NK-92 treated with Interleukin-12 subunit alpha and Interleukin-12 subunit beta, amount 100 ng/mL, for 24 hours (cell line): ENCODE measurements at regions not wholly inside any gene's neighbourhood (a gene's known extent, or its start where the extent isn't known, plus 50 kb on each side); places are given as distances from the start of the nearest gene placed in this dataset.

ENCODE experiments used
- DNase-seq: peaks from one replicate; lab custom pipeline; 2025; lab: John Stamatoyannopoulos, UW

DNA sequence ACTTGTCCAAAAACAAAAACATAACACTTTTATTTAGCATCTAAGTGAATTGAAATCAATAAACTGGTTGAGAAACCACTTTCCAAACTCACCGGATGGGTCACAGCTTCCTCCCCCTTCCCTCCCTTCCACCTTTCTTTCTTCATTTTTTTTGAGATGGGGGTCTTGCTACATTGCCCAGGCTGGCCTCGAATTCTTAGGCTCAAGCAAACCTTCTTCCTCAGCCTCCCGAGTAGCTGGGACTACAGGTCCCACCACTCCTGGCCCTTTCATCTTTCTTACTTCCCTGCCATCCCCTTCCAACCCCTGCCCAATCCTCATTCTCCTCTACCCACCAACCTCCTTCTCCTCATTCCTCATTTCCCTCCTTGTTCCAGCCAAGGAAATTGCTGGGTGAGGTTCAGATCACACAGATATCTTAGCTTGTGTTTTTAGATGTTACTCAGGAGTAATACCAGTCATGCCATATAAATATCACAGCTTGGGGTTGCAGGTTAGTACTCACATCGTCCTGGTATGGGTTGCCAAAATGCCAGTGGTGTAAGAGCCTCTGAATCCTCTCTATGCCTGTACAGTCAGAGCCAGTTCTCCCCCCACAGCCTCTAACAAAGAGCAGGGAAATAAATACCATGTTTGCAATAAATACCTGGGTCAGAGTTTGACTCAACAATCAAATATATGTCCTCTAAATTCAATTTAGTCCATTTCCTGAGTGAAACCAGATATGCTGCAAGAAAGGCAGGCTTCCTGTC, 132.7 kb upstream of the NDUFV2 start:
- DNase-seq, result no peak

DNA sequence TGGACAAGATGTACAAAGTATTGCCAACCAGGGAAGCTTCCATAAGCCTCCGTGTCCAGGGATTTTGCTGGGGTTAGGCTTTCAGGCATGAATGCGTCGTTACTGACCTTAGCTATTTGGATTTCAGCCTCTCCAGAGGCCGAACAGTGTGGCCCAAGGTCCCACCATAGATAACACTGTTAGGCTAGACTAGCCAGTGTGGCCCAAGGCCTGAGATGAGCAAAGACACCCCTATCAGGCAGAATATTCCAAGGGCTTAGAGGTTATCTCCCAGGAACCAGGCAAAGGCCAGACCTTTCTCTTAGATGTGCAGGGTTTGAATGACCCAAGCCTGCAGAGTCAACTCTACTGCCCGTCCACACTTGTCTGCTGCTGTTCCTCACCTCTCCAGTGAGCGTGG, 131.7 kb upstream of the NDUFV2 start:
- DNase-seq, result no peak

DNA sequence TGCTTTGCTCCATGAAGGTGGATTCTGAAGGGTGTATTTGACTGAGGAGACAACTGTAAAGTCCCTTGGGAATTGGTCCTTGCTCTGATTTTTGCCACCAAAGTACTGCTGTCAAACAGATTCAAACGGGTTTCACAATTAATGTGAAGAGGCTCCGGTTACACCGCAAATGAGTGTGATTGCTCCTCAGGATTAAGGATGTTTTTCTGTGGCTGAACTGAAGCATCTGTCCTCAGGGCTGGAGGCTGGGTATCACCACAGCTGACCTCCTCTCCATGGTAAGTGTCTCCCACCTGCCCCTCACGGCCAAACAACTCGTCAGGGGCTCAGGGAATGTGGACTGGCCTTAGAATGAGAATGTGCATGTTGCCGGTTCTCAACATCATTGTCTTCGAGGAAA, 130.4 kb upstream of the NDUFV2 start:
- DNase-seq, result no peak

DNA sequence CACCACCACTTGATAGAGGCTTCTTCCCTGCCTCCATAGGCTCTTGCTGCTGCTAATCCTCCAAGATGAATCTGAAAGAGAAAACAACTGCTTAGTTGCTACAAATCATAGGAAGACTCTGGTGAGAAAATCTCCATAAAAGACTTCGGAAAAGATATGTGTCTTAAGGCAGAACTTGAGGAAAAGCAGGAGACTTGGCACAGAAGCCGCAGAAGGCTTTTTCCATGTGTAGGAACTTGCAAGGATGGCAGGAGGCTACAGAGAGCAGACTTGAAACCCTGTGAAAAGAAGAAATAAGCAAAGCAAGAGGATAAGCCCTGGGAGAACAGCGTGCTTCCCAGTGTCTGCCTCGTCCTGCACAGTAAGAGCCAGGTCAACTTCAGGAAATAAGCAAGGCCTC, 128.2 kb upstream of the NDUFV2 start:
- no peak for DNase-seq

DNA sequence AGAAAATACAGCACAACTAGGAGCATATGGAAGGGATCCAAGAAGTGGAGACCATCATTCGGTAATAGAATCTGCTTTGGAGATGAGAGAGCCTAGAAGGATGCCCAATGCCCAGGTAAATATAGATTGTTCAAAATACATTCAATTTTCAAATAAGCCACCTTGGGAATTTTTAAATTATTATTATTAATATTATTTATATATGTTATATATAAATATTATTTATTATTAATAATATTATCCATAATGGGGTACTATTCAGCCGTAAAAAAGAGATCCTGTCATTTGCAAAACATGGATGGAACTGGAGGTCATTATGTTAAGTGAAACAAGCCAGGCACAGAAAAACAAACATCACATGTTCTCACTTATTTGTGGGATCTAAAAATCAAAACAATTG, 127.8 kb upstream of the NDUFV2 start:
- DNase-seq, result no peak

DNA sequence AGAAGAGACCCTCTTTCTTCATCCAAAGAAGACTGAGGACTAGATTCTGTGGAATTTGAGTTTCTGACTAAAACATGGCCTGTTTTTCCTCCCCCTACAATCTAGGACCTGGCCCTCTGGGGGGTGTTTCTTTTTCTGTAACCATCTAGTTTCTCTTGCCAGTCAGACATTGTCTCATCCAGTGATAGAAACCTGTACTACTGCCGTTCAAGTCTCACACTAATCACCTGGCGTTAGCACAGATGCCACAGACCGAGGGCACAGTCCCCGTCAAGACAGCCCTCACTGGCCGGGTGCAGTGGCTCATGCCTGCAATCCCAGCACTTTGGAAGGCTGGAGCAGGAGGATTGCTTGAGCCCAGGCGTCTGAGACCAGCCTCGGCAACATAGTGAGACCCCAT, 126.9 kb upstream of the NDUFV2 start:
- DNase-seq, result no peak

DNA sequence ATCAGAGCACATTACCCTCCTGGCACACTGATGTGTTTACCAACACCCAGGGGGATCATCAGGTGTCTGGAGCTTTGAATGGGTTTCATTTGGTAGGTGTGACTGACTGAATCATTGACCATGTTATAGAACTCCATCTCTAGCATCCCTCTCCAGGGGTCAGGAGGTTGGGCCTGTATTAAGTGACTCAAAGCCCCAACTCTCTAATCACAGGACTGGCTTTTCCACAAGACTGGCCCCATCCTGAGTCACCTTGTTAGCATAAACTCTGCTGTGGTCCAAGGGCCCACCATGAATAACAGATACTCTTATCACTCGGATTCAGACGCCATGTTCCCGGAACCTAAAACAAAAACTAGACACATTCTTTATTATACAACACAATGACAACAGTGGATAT, 125.9 kb upstream of the NDUFV2 start:
- DNase-seq, result no peak

DNA sequence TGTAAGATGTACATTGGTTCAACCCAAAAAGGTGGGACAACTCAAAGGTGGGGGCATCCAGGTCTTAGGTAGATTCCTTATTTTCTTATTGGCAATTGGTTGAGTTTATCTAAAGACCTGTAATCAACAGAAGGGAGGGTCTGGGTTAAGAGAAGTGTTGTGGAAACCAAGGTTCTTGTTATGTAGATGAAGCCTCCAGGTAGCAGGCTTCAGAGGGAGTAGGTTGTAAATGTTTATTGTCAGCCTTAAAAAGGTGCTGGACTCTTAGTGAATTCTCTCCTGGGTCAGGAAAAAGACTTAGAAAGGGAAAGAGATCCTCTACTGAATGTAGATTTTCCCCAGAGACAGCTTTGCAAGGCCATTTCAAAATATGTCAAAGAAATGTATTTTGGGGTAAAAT, 125.3 kb upstream of the NDUFV2 start:
- DNase-seq, result no peak

DNA sequence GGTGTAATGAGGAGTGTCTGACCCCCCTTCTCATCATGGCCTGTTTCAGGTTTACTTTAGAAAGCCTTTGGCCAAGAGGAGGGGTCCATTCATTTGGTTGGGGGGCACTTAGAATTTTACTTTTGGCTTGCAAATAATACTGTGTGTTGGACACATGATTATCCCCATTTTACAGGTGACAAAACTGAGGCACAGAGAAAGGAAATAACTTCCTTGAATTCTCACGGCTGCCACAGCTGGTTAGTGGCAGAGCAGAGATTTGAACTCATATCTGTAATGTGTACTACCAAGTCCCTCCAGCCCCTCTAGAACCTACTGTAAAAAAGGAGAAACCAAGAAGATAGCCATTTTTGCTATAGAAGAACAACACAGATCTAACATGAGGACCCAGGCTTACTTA, 124.8 kb upstream of the NDUFV2 start:
- no peak for DNase-seq

DNA sequence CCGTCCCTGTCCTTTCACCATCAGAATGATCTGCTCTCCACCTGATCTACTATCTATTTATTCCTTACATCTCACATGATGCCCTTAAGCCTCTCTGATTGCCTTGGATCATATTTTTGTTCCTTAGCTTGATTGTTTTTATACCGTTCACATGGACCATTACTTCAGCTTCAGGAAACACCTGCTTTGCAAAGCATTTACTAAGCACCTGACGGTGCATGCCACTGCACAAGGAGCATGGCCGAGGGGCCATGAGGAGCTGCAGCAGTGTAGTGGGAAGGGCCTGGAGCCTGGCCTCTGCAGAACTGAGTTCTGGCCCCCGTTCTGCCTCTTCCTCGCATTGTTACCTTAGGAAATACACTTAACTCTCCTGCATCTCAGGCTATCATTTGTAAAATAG, 124.1 kb upstream of the NDUFV2 start:
- no peak for DNase-seq

DNA sequence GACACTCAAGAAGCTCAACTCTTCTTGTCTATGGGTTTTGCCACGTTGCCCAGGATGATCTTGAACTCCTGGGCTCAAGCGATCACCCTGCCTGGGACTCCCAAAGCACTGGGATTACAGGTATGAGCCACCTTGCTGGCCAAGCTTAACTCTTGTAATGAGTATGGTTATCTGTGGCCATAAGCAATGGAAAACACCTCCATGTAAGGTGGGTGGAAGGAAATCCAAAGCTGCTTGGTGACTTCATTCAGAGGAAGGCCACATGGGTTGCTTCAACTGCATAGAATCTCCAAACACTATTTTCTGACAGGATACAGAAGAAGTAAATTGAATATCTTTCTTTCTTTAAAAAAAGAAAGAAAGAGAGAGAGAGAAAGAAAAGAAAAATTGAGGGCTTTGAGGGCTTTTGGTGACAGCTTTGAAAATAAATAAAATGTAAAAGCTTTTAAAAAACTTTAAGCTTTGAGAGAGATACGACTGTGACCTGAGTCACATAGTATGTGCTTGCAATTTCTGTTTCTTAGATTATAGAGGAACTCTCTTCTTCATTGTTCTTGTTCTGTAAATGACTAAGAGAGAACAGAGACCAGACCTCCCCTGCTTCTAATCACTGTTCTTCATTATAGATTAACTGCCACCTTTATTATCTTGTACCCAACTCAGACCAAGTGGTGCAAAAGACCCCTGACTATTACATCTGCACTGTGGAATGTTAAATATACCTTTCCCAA, 123.1 kb upstream of the NDUFV2 start:
- no peak for DNase-seq

DNA sequence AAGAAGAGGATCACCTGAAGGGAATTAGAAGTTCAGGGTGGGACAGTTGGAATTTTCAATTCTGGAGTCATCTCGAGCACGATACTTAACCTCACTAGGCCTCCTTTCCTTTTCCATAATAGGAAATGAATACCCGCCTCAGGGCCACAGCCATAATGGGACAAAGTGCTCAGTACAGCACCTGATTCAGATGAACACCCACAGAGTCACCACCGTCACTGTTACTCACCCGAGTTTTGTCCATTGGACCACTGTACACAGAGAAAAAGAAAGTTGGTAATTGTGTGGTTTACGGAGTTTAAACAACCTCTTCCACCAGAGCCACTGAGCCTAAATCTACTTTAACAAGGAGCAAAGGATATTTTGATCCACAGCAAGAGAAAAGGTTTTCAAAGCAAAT, 122.0 kb upstream of the NDUFV2 start:
- no peak for DNase-seq

DNA sequence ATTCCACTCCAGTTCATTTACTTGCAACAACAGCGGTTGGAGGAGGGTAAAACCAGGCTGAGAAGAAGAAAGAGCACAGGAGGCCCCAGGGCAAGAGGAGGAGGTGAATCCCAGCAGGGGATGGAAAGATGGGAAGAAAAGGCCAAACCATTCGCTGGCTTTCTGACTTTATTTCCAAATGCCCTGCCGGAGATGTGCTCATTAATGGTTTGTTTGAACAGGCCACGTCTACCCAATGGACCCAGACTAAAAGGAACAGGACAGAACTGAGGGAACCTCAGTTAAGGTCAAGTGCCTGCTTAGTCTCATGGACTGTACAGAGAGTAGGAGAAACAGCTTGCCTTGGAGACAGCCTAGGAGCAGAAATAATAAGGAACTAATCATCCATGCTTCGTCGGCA, 121.6 kb upstream of the NDUFV2 start:
- no peak for DNase-seq

DNA sequence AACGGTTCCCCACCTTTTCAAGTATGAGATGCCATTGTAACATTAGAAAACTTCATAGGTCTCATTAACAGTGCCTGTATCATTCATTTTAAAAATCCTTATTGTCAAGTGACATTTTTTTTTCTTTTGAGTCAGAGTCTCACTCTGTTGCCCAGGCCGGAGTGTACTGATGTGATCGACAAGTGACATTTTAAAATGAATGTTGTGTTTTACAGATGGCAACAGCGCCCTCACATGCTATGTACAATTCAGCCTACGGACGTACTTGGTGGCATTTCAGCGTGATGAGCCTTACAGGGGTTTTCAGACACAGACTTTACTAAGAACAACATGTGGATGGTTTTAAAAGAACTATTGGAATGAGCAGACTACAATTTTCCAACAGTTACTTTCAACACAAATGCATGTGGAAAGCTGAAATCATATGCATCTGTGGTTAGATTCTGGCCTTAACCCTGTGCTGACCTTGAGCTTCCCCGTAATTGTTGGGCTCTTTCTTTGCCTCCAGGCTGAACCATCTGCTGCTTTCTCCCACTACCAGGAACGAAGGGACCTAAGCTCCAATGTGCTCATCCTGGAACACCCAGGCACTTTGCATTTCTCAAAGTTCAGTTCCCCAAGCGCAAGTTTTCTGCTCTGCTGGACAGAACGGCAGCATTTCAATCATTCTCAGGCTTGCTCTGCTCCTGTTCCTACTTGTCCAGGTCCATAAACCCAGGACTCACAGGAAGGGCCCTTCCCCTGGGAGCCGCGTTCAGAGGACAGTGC, 119.9 kb upstream of the NDUFV2 start:
- no peak for DNase-seq

DNA sequence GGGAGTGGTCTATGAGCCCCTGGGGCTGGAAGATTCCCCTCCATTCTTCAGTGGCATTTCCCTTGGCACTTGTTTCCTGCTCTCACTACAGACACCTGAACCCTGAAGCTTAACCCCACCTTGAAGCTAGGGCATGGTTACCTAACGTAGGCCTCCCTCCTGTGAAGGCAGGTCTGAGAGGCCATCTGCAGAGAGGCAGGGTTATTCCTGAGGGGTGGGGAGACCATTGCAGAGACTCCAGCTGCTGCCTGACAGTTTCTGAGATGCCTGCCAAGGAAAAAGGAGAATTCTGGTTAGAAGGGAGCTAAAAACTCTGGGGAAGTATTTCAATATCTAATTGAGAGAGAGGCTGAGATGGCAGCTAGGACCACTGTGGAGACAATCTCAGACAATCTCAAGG, 119.3 kb upstream of the NDUFV2 start:
- no peak for DNase-seq

DNA sequence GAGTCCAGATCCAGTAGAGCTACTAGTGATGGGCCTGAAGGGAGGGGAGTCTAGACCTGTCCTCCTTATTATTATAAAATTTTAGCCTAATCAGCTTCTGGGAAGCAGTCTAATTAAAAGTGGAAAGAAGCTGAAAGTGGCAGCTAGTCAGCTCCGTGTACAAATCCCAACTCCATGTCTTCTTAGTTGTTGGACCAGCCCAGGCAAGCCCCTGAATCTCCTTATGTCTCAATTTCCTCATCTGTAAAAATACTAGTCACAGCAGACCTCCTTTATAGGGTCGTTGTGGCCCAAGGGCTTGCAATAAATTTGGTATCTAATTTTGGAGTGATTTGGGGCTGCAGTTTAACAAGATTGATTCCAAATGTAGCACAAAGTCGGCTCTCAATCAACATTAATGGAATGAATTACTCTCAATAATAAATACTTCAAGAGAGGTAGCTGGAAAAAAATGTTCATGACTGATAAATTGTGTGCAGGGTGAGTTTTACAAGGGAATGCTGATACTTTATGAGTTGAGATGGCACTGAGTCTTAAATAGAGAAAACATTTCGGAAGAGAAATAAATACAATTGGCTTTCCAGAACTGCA, 118.3 kb upstream of the NDUFV2 start:
- no peak for DNase-seq

DNA sequence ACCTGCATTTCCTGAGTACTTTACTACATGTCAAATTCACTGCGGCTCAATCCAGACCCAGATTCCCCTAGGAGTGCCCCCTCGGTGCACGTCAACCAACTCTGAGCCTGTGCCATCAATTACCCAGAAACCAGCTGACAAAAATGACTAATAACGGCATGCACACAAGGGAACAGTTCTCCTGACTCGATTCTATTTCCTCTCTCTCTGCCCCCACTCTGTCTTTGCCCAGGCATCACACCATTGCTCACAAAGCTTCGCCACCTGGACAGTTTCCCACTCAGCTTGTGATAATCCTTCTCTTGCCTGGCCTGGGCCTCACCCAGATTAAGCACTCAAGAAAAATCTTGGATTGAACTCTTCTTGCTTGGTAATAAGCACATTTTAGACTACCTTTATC, 115.3 kb upstream of the NDUFV2 start:
- no peak for DNase-seq

DNA sequence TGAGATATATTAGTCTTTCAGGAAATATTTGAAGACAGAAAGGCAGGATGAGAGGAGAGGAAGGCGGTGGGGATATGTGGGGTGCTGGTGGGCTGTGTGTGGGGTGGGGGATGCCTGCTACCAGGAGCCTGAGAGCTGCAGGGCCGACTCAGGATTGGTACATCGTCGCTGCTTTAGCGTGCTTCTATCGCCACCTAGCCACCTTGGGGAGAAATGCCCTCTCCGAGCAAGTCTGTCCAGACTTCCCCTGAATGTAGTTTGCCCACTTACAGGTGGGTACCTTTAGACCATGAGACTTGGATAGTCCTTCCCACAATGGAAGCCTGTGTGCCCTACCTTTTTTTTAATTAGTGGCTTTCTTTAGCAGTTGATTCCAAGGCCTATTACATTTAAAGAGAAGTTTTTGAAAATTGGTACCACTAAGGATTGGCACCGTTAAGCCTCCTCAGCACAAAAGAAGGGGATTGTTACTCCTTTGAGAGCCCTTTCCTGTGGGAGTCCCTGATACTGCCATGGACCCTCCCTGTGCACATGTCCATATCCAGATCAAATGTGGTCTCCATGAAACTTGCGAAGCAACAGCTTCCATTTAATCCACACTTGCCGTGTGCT, 114.1 kb upstream of the NDUFV2 start:
- peak; percentile 0 for DNase-seq

DNA sequence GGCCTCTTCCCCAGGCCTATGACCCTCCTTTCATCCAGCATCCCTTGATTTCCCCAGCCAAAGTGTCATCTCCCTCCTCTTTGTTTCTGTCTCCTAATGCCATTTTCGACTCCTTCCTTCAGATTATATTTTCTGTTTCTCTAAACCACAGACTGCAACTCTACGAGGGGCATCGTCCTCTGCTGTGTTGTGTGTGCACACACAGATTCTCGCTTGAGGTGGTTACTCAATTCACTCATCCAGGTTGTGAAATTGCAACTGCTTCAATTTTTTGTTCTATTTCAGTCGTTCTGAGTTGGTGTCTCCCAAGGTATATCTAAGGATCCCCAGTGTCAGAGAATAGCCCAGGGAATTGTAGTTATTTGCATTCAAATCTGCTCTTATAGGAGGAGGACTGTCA, 113.5 kb upstream of the NDUFV2 start:
- no peak for DNase-seq

DNA sequence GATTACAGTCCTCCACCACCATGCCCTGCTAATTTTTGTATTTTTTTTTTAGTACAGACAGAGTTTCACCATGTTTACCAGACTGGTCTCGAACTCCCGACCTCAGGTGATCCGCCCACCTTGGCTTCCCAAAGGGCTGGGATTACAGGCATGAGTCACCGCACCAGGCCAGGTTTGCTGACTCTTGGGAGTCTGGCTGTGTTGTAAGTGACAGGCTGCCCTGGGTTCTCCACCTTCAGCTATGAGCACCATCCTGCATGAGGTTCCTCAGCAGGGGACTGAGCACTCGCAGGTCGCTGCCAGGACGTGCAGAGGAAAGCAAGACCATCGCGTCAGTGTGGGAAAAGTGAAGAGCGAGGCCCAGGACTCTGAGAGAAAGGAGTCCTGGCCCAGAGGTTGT, 112.6 kb upstream of the NDUFV2 start:
- DNase-seq, result no peak

DNA sequence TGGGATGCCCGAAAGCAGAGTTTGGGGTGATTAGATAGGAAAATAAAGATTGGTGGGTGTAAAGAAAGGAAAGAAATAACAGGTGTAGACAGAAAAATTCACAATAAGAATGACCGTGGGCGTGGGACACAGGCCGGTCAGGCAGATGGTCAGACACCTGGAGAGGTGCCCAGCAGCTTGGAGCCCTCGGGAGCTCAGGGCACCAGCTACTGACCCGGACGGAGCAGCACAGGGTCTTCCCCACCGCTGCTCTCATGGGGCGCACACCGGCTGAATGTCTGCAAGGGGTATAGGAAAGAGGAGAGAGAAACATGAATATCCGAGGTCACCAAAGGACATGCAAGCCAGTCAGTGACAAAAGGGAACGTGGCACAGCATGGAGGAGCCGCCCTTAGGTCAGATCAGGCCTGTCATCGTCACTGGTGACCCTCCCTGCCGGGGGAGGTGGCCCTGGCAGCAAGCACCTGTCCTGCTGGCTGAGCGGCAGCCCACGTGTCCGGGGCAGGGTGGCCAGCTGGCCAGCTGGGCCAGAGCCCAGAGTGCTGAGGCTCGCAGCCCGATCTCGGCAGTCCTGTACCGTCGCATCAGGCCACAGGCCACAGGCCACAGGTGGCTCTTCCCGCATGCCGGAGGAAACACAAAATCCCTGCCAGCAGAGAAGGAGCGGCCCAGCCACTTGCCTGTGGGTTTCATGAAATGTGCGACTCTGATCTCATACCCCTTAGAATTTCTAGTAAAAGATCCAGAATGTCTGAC, 112.0 kb upstream of the NDUFV2 start:
- no peak for DNase-seq

DNA sequence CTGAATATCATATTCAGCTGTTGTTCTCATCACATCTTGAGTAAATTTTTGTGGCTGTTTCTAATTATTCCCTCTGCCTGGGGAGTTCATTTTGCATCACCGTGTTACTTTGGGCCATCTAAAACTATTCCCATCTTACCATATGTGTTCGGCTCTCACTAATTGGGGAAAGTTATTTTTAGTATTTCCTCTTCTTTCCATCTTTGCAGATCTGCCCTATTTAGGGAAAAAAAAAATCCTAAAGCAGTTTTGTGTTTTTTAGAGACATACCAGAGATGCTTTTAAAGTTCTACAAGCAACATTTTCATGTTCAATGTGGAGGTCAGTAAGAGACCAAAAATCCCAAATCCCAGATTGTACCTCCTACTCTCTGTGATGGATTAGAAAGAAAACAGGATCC, 111.3 kb upstream of the NDUFV2 start:
- DNase-seq, result no peak
